ENCODE measurements at regions not wholly inside any gene's neighbourhood (a gene's known extent, or its start where the extent isn't known, plus 50 kb on each side); places are given as distances from the start of the nearest gene placed in this dataset.
A peak's percentile ranks its signal among the peaks of the same experiment; 100 is the strongest.

DNA sequence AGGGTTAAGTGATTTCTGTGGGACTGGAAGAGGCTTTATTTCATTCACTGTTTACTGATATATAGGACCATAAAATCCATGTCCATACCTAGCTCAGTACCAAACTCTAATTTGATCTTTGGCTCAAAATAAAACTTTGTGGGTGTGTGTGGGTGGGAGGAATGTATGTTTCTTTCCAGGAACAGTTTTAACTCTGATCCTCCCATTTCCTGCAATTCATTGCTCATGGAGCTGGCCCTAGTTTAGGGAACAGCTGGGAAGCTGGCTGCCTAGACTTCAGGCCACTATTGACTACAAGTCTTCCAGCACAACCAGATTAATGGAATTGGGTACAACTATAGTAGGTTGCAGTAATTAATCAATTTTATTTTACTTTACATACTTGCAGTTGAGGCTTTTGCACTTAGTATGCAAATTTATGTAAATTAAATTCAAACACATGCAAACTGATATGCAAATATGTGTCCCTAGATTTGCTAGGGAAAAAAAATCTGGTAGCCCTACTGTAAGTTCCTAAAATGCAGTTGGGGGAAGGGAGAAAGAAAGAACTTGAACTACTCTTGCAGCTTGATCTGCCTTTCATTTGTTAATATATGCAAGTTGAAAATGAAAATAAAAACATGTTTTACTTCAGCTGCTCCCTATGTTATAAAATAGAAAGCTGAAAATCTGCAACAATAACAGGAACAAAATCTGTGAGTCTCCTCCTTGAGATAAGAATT, 1070.3 kb upstream of the CELF4 start:
- no peak overlapping the region for H3K27ac ChIP-seq (ENCODE audit: low read depth)
- ATAC-seq (no peak), DNase-seq (ENCODE audit: low spot score) (peak; percentile 47)
- H3K4me3 ChIP-seq: no peak overlapping the region
- peak overlapping the region; percentile 35; the same call in 1 of the 2 replicates for H2AFZ ChIP-seq
- no peaks in the 10 kb centered on the region for H3K27me3 ChIP-seq (ENCODE audit: insufficient read depth)
- no peaks in the 10 kb centered on the region for H4K20me1 ChIP-seq (replicated peaks; ENCODE audit: insufficient read depth)
- Mint-ChIP-seq H3K27me3 (ENCODE audit: insufficient read depth, low read depth, poor library complexity) (peaks cover 7% of the 10 kb centered on the region), H3K36me3 (ENCODE audit: low read depth) (peaks cover 22% of the 10 kb centered on the region), H3K4me1 (peaks cover 17% of the 10 kb centered on the region), H3K27ac (peak overlapping the region; percentile 90), H3K9me3 (peaks cover 29% of the 10 kb centered on the region), H3K4me3 (no peak overlapping the region)
- H3F3A ChIP-seq (replicated peaks; ENCODE audit: low read depth): no peaks in the 10 kb centered on the region
- TF ChIP-seq CREB1 (CRISPR knock-in tag; IDR thresholded peaks at IDR 0.05; ENCODE audit: low read depth): no peak
- H3K9me2 ChIP-seq (ENCODE audit: insufficient read depth): 0 out of 2 replicates have a peak, but pooled peaks cover 3% of the 10 kb centered on the region
- peaks cover 4% of the 10 kb centered on the region; the same call in 1 of the 2 replicates for H3K36me3 ChIP-seq (ENCODE audit: insufficient read depth)
- peaks cover 11% of the 10 kb centered on the region; the same call in 1 of the 2 replicates for H3K4me1 ChIP-seq (ENCODE audit: insufficient read depth)
- no peaks in the 10 kb centered on the region for H3K79me2 ChIP-seq (replicated peaks; ENCODE audit: insufficient read depth)
- H3K4me2 ChIP-seq: peak overlapping the region; percentile 10; the same call in 1 of the 2 replicates

- no peaks in the 10 kb centered on the region for H4K20me1 ChIP-seq (replicated peaks; ENCODE audit: insufficient read depth)
- H3K36me3 Mint-ChIP-seq (ENCODE audit: low read depth): peaks cover 13% of the 10 kb centered on the region
- H3F3A ChIP-seq (replicated peaks; ENCODE audit: low read depth): no peaks in the 10 kb centered on the region
- no peaks in the 10 kb centered on the region for H3K36me3 ChIP-seq (ENCODE audit: insufficient read depth)
- no peak overlapping the region for H2AFZ ChIP-seq
- 0 out of 2 replicates have a peak, but pooled peaks cover 3% of the 10 kb centered on the region for H3K9me2 ChIP-seq (ENCODE audit: insufficient read depth)
- ATAC-seq (no peak), DNase-seq (ENCODE audit: low spot score) (no peak)
- H3K27ac ChIP-seq (ENCODE audit: low read depth): no peak overlapping the region
- H3K4me3 Mint-ChIP-seq: no peak overlapping the region
- H3K4me3 ChIP-seq: no peak overlapping the region
- no peak overlapping the region for H3K4me2 ChIP-seq
- H3K9me3 Mint-ChIP-seq: peaks cover 14% of the 10 kb centered on the region
- H3K4me1 Mint-ChIP-seq: peaks cover 17% of the 10 kb centered on the region
- no peaks in the 10 kb centered on the region for H3K79me2 ChIP-seq (replicated peaks; ENCODE audit: insufficient read depth)
- peaks cover 11% of the 10 kb centered on the region; the same call in 1 of the 2 replicates for H3K4me1 ChIP-seq (ENCODE audit: insufficient read depth)
- H3K27ac Mint-ChIP-seq: no peak overlapping the region
- peaks cover 7% of the 10 kb centered on the region for H3K27me3 Mint-ChIP-seq (ENCODE audit: insufficient read depth, low read depth, poor library complexity)
- no peaks in the 10 kb centered on the region for H3K27me3 ChIP-seq (ENCODE audit: insufficient read depth)
- TF ChIP-seq ZNF114 (CRISPR knock-in tag; IDR thresholded peaks at IDR 0.05) (no peak), ZNF462 (CRISPR knock-in tag; IDR thresholded peaks at IDR 0.05) (no peak), ZNF331 (CRISPR knock-in tag; IDR thresholded peaks at IDR 0.05; ENCODE audit: low read depth) (no peak), CREB1 (CRISPR knock-in tag; IDR thresholded peaks at IDR 0.05; ENCODE audit: low read depth) (no peak), EZH2phosphoT487 (IDR thresholded peaks at IDR 0.05; ENCODE audit: unreplicated experiment) (no peak), CTCF (conservative IDR thresholded peaks at IDR 0.05; ENCODE audit: low read depth in 2 of 2) (no peak), NANOG (IDR thresholded peaks at IDR 0.05; ENCODE audit: borderline replicate concordance) (no peak), JUNB (IDR thresholded peaks at IDR 0.05; ENCODE audit: unreplicated experiment) (no peak)
- TF ChIP-seq, protein P1, sequence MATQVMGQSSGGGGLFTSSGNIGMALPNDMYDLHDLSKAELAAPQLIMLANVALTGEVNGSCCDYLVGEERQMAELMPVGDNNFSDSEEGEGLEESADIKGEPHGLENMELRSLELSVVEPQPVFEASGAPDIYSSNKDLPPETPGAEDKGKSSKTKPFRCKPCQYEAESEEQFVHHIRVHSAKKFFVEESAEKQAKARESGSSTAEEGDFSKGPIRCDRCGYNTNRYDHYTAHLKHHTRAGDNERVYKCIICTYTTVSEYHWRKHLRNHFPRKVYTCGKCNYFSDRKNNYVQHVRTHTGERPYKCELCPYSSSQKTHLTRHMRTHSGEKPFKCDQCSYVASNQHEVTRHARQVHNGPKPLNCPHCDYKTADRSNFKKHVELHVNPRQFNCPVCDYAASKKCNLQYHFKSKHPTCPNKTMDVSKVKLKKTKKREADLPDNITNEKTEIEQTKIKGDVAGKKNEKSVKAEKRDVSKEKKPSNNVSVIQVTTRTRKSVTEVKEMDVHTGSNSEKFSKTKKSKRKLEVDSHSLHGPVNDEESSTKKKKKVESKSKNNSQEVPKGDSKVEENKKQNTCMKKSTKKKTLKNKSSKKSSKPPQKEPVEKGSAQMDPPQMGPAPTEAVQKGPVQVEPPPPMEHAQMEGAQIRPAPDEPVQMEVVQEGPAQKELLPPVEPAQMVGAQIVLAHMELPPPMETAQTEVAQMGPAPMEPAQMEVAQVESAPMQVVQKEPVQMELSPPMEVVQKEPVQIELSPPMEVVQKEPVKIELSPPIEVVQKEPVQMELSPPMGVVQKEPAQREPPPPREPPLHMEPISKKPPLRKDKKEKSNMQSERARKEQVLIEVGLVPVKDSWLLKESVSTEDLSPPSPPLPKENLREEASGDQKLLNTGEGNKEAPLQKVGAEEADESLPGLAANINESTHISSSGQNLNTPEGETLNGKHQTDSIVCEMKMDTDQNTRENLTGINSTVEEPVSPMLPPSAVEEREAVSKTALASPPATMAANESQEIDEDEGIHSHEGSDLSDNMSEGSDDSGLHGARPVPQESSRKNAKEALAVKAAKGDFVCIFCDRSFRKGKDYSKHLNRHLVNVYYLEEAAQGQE (IDR thresholded peaks at IDR 0.05; ENCODE audit: unreplicated experiment): no peak
These were observed 1068.5 kb upstream of the CELF4 start for GRCh38 chr18:38634117-38634516.

All from GM23338 (cell line).